H9 (cell line): ENCODE measurements at regions not wholly inside any gene's neighbourhood (a gene's known extent, or its start where the extent isn't known, plus 50 kb on each side); places are given as distances from the start of the nearest gene placed in this dataset.

Source experiments
- DNase-seq: peaks from one replicate; pipeline ENCODE4 v3.0.0-alpha.2; 2017
- H2AFZ ChIP-seq: one replicate; pipeline ENCODE4 v1.6.1; 2013; ENCODE audit warnings: mild to moderate bottlenecking, low read length, control low read depth, moderate library complexity
- H2AK5ac ChIP-seq: 2 replicates; pipeline ENCODE4 v1.6.1; 2013; ENCODE audit warnings: low read length, control low read depth, mixed read lengths; ENCODE audit not compliant: insufficient read length
- H2BK120ac ChIP-seq: one replicate; pipeline ENCODE4 v1.6.1; 2013; ENCODE audit warnings: low read depth, mild to moderate bottlenecking, low read length, control low read depth, inconsistent platforms; ENCODE audit not compliant: poor library complexity, severe bottlenecking
- H2BK12ac ChIP-seq: 2 replicates; pipeline ENCODE4 v1.6.1; 2013; ENCODE audit warnings: low read length, control low read depth, mixed read lengths, low read depth; ENCODE audit not compliant: insufficient read length
- H2BK15ac ChIP-seq: 2 replicates; pipeline ENCODE4 v1.6.1; 2013; ENCODE audit warnings: low read depth, low read length, control low read depth
- H2BK20ac ChIP-seq: one replicate; pipeline ENCODE4 v1.6.1; 2013; ENCODE audit warnings: low read depth, mild to moderate bottlenecking, low read length, control low read depth, inconsistent platforms; ENCODE audit not compliant: poor library complexity, severe bottlenecking
- H2BK5ac ChIP-seq: 2 replicates; pipeline ENCODE4 v1.6.1; 2013; ENCODE audit warnings: low read length, control low read depth, mixed read lengths; ENCODE audit not compliant: insufficient read length
- H3K14ac ChIP-seq: 2 replicates; pipeline ENCODE4 v1.6.1; 2013; ENCODE audit warnings: low read length, control low read depth; ENCODE audit not compliant: insufficient read depth
- H3K18ac ChIP-seq: 2 replicates; pipeline ENCODE4 v1.6.1; 2013; ENCODE audit warnings: low read depth, mild to moderate bottlenecking, mixed read lengths, low read length, control low read depth; ENCODE audit not compliant: insufficient read length
- H3K23ac ChIP-seq: 2 replicates; pipeline ENCODE4 v1.6.1; 2013; ENCODE audit warnings: low read length, control low read depth, mixed read lengths, low read depth; ENCODE audit not compliant: insufficient read length
- H3K23me2 ChIP-seq: 2 replicates; pipeline ENCODE4 v1.6.1; 2013; ENCODE audit warnings: low read depth, mild to moderate bottlenecking, mixed read lengths, low read length, control low read depth; ENCODE audit not compliant: insufficient read length, poor library complexity, severe bottlenecking
- H3K27ac ChIP-seq: 2 replicates; pipeline ENCODE4 v1.5.1; 2013; ENCODE audit warnings: low read length, control low read depth, mixed read lengths, low read depth; ENCODE audit not compliant: insufficient read length
- H3K27me3 ChIP-seq: 2 replicates; pipeline ENCODE4 v1.6.1; 2013; ENCODE audit warnings: low read length, control low read depth, inconsistent platforms; ENCODE audit not compliant: insufficient read depth
- H3K4ac ChIP-seq: 2 replicates; pipeline ENCODE4 v1.6.1; 2013; ENCODE audit warnings: low read depth, mild to moderate bottlenecking, control low read depth, inconsistent platforms, low read length, moderate library complexity
- H3K4me1 ChIP-seq: 2 replicates; pipeline ENCODE4 v1.6.1; 2013; ENCODE audit warnings: low read length, control low read depth, inconsistent platforms; ENCODE audit not compliant: insufficient read depth
- H3K4me2 ChIP-seq: 2 replicates; pipeline ENCODE4 v1.6.1; 2013; ENCODE audit warnings: low read length, control low read depth, mixed read lengths; ENCODE audit not compliant: insufficient read length, insufficient read depth
- H3K56ac ChIP-seq: 2 replicates; pipeline ENCODE4 v1.6.1; 2013; ENCODE audit warnings: low read depth, mild to moderate bottlenecking, mixed read lengths, low read length, control low read depth; ENCODE audit not compliant: insufficient read length
- H3K79me1 ChIP-seq: 2 replicates; pipeline ENCODE4 v1.6.1; 2013; ENCODE audit warnings: low read depth, mild to moderate bottlenecking, moderate library complexity, low read length, control low read depth, inconsistent platforms; ENCODE audit not compliant: insufficient read depth, poor library complexity, severe bottlenecking
- H3K79me2 ChIP-seq: 2 replicates; pipeline ENCODE4 v1.6.1; 2013; ENCODE audit warnings: low read length, control low read depth, inconsistent platforms; ENCODE audit not compliant: insufficient read depth
- H3K9ac ChIP-seq: 2 replicates; pipeline ENCODE4 v1.6.1; 2013; ENCODE audit warnings: low read length, control low read depth, mixed read lengths; ENCODE audit not compliant: insufficient read length; ENCODE audit errors: extremely low read depth
- H3K9me3 ChIP-seq: one replicate; pipeline ENCODE4 v1.6.1; 2013; ENCODE audit warnings: low read depth, low read length, inconsistent platforms; ENCODE audit not compliant: control insufficient read depth
- H3T11ph ChIP-seq: one replicate; pipeline ENCODE4 v1.6.1; 2013; ENCODE audit warnings: mild to moderate bottlenecking, low read length, control low read depth, inconsistent platforms
- H4K20me1 ChIP-seq: one replicate; pipeline ENCODE4 v1.6.1; 2013; ENCODE audit not compliant: control insufficient read depth, insufficient read length, insufficient read depth
- H4K5ac ChIP-seq: 2 replicates; pipeline ENCODE4 v1.6.1; 2013; ENCODE audit warnings: low read depth, mild to moderate bottlenecking, mixed read lengths, low read length, control low read depth; ENCODE audit not compliant: insufficient read length
- H4K8ac ChIP-seq: replicated peaks from 2 replicates; pipeline ENCODE4 v1.6.1; 2013; ENCODE audit warnings: low read length, control low read depth, mixed read lengths, low read depth; ENCODE audit not compliant: insufficient read length
- H4K91ac ChIP-seq: 2 replicates; pipeline ENCODE4 v1.6.1; 2013; ENCODE audit warnings: low read depth, mild to moderate bottlenecking, moderate library complexity, mixed read lengths, low read length, control low read depth; ENCODE audit not compliant: insufficient read length
- H3K27ac Mint-ChIP-seq, 3 experiments: 2 replicates in 2 of 3; 3 replicates in 1 of 3; pipeline ENCODE4 v1.8.0; 2020 to 2021; ENCODE audit warnings: mixed read lengths in 3 of 3, mild to moderate bottlenecking in 1 of 3, moderate library complexity in 1 of 3
- H3K27me3 Mint-ChIP-seq: 2 replicates; pipeline ENCODE4 v1.8.0; 2021; ENCODE audit warnings: low read depth, mild to moderate bottlenecking, moderate library complexity, mixed read lengths
- H3K36me3 Mint-ChIP-seq, 3 experiments: 2 replicates in 2 of 3; 3 replicates in 1 of 3; pipeline ENCODE4 v1.8.0; 2020 to 2021; ENCODE audit warnings: low read depth in 3 of 3, mixed read lengths in 3 of 3; ENCODE audit not compliant: insufficient read depth in 1 of 3
- H3K4me1 Mint-ChIP-seq, 2 experiments: 2 replicates each; pipeline ENCODE4 v1.8.0; 2020; ENCODE audit warnings: mixed read lengths in 2 of 2
- H3K4me3 Mint-ChIP-seq, 2 experiments: 2 replicates in 1 of 2; 3 replicates in 1 of 2; pipeline ENCODE4 v1.8.0; 2020 to 2021; ENCODE audit warnings: mild to moderate bottlenecking in 2 of 2, mixed read lengths in 2 of 2, moderate library complexity in 1 of 2
- H3K9me3 Mint-ChIP-seq, 2 experiments: 2 replicates in 1 of 2; 3 replicates in 1 of 2; pipeline ENCODE4 v1.8.0; 2020; ENCODE audit warnings: mild to moderate bottlenecking in 2 of 2, mixed read lengths in 2 of 2, moderate library complexity in 1 of 2
- WGBS: extraction: QIAGEN DNeasy Blood & Tissue Kit; methylation state at CpG from one replicate; pipeline ENCODE4 v1.1.7; 2013; ENCODE audit warnings: missing lambda C conversion rate, low lambda C conversion rate, mixed read lengths; ENCODE audit not compliant: insufficient read length; ENCODE audit errors: extremely low coverage; 5-methylcytosine and 5-hydroxymethylcytosine counted together
- TF ChIP-seq, protein P1 (sequence below): fragments of 200-600 bp; sonication (generic); conservative IDR thresholded peaks from 3 replicates; pipeline ENCODE4 v1.8.0; 2021; ENCODE audit warnings: antibody characterized with exemption, mild to moderate bottlenecking

DNA sequence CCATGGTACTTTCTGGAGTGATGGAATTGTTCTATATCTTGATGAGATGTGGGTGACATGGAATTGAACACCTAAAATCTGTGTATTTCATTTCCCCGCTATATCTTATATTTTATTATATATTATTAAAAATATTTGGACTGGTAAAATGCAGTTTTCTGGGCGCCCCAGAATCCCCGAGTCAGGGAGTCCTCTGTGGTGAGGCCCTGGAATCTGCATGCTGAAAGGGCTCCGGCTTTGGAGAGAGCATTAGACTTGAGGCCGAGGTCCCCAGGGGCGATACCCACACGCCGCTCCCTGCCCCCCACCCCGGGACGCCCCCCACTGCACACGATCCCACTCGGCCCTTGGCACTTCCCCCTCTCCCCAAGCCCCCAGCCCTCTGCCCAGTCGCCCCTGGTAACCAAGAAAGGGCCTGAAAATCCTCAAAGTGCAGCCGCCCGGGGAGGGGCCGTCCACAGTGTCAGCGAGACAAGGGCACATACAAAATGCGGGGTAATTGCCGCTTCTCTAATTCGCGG is 126.0 kb downstream of the ZFP36L2 start:
- WGBS: no CpG with 5 or more reads among the region's 21 CpGs
- no peak for DNase-seq
- no peaks in the 10 kb centered on the region for H3K9me3 ChIP-seq
- Mint-ChIP-seq H3K27ac (peak overlapping the region in 2 of 3 experiments; percentile 28 to 89; a peak in 3 of 7 replicates), H3K9me3 (peaks cover 16 to 17% of the 10 kb centered on the region in 2 experiments), H3K4me3 (peak overlapping the region; percentile 40 to 62; a peak in 4 of 5 replicates), H3K36me3 (peaks cover 8 to 27% (median 9%) of the 10 kb centered on the region in 3 experiments), H3K4me1 (peaks cover 40% of the 10 kb centered on the region in 2 experiments), H3K27me3 (peaks cover 28% of the 10 kb centered on the region)
- no peak overlapping the region for H2AK5ac ChIP-seq
- H4K5ac ChIP-seq: no peak overlapping the region
- H3K27me3 ChIP-seq: no peaks in the 10 kb centered on the region; the same call in 1 of the 2 replicates
- H3K56ac ChIP-seq: no peak overlapping the region
- H2BK12ac ChIP-seq: no peak overlapping the region
- H3K14ac ChIP-seq: no peak overlapping the region
- H3K23ac ChIP-seq: no peak overlapping the region
- no peak overlapping the region for H2BK120ac ChIP-seq
- no peak overlapping the region for H2BK20ac ChIP-seq
- no peak overlapping the region for H2BK5ac ChIP-seq
- H3K9ac ChIP-seq: no peak overlapping the region
- no peaks in the 10 kb centered on the region for H4K20me1 ChIP-seq
- no peak overlapping the region for H2BK15ac ChIP-seq
- H2AFZ ChIP-seq: no peak overlapping the region
- TF ChIP-seq, protein P1, sequence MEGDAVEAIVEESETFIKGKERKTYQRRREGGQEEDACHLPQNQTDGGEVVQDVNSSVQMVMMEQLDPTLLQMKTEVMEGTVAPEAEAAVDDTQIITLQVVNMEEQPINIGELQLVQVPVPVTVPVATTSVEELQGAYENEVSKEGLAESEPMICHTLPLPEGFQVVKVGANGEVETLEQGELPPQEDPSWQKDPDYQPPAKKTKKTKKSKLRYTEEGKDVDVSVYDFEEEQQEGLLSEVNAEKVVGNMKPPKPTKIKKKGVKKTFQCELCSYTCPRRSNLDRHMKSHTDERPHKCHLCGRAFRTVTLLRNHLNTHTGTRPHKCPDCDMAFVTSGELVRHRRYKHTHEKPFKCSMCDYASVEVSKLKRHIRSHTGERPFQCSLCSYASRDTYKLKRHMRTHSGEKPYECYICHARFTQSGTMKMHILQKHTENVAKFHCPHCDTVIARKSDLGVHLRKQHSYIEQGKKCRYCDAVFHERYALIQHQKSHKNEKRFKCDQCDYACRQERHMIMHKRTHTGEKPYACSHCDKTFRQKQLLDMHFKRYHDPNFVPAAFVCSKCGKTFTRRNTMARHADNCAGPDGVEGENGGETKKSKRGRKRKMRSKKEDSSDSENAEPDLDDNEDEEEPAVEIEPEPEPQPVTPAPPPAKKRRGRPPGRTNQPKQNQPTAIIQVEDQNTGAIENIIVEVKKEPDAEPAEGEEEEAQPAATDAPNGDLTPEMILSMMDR: no peak
- H3K27ac ChIP-seq: no peak overlapping the region
- no peaks in the 10 kb centered on the region for H3K23me2 ChIP-seq
- H3K79me2 ChIP-seq: no peaks in the 10 kb centered on the region
- H3K18ac ChIP-seq: peak overlapping the region; percentile 78
- H4K8ac ChIP-seq: no peak overlapping the region
- H3K4me2 ChIP-seq: peak overlapping the region; percentile 14
- peaks cover 4% of the 10 kb centered on the region; the same call in 1 of the 2 replicates for H3K4me1 ChIP-seq
- H3K4ac ChIP-seq: no peak overlapping the region
- no peaks in the 10 kb centered on the region for H3K79me1 ChIP-seq
- H3T11ph ChIP-seq: no peak overlapping the region
- no peak overlapping the region for H4K91ac ChIP-seq
